Naive B cell (primary cell): ENCODE measurements at regions not wholly inside any gene's neighbourhood (a gene's known extent, or its start where the extent isn't known, plus 50 kb on each side); places are given as distances from the start of the nearest gene placed in this dataset.

Experiments used
- ATAC-seq, 2 donors: fragments of 150-1000 bp; cut with Tn5 transposase; 2 replicates each; pipeline ENCODE4 v1.10.0; 2021; ENCODE audit warnings: low read depth in 2 of 2, mild to moderate bottlenecking in 2 of 2, moderate library complexity in 2 of 2
- DNase-seq: peaks from one replicate; pipeline ENCODE4 v3.0.0; 2022
- H3K27ac Mint-ChIP-seq, 6 donors: one replicate each; pipeline ENCODE4 v1.8.0; 2020 to 2022; ENCODE audit warnings: mild to moderate bottlenecking in 6 of 6, mixed read lengths in 6 of 6, moderate library complexity in 5 of 6, inconsistent platforms in 2 of 6
- H3K27me3 Mint-ChIP-seq, 3 donors: one replicate each; pipeline ENCODE4 v1.8.0; 2021 to 2022; ENCODE audit warnings: mixed read lengths in 3 of 3, mild to moderate bottlenecking in 1 of 3
- H3K36me3 Mint-ChIP-seq, 2 donors: one replicate each; pipeline ENCODE4 v1.8.0; 2020 to 2022; ENCODE audit warnings: mixed read lengths in 2 of 2, inconsistent platforms in 1 of 2, mild to moderate bottlenecking in 1 of 2
- H3K4me1 Mint-ChIP-seq, 3 donors: one replicate each; pipeline ENCODE4 v1.8.0; 2020 to 2022; ENCODE audit warnings: mixed read lengths in 3 of 3, inconsistent platforms in 1 of 3, mild to moderate bottlenecking in 1 of 3, moderate library complexity in 1 of 3
- H3K4me3 Mint-ChIP-seq, 8 donors: one replicate each; pipeline ENCODE4 v1.8.0; 2020 to 2022; ENCODE audit warnings: mild to moderate bottlenecking in 8 of 8, mixed read lengths in 8 of 8, moderate library complexity in 8 of 8, inconsistent platforms in 2 of 8
- H3K9me3 Mint-ChIP-seq, 7 donors: one replicate each; pipeline ENCODE4 v1.8.0; 2020 to 2022; ENCODE audit warnings: mixed read lengths in 7 of 7, mild to moderate bottlenecking in 5 of 7, inconsistent platforms in 2 of 7, moderate library complexity in 1 of 7

GRCh38 chr10:2236876-2237275 lies 499.6 kb upstream of the ADARB2 start:
- Mint-ChIP-seq H3K4me3 (no peak overlapping the region), H3K9me3 (peaks cover 0 to 16% (median 2%) of the 10 kb centered on the region in 7 donors), H3K27ac (no peak overlapping the region), H3K27me3 (peaks cover 0 to 8% (median 0%) of the 10 kb centered on the region in 3 donors), H3K36me3 (no peaks in the 10 kb centered on the region), H3K4me1 (no peaks in the 10 kb centered on the region)
- DNase-seq (no peak), ATAC-seq (no peak)

- ATAC-seq = no peak
- H3K36me3 Mint-ChIP-seq = no peaks in the 10 kb centered on the region
These were observed 495.2 kb upstream of the ADARB2 start for GRCh38 chr10:2232479-2232878.

GRCh38 chr10:2230478-2230877 lies 493.2 kb upstream of the ADARB2 start:
- H3K27ac Mint-ChIP-seq = no peak overlapping the region
- peaks cover 0 to 4% (median 2%) of the 10 kb centered on the region in 7 donors for H3K9me3 Mint-ChIP-seq
- H3K27me3 Mint-ChIP-seq = peaks cover 0 to 5% (median 0%) of the 10 kb centered on the region in 3 donors
- no peaks in the 10 kb centered on the region for H3K36me3 Mint-ChIP-seq
- DNase-seq = no peak
- H3K4me3 Mint-ChIP-seq = no peak overlapping the region
- no peak for ATAC-seq
- H3K4me1 Mint-ChIP-seq = no peaks in the 10 kb centered on the region

More at GRCh38 chr10:2232479-2232878, 495.2 kb upstream of the ADARB2 start:
- Mint-ChIP-seq H3K4me3 (no peak overlapping the region), H3K9me3 (peaks cover 0 to 4% (median 2%) of the 10 kb centered on the region in 7 donors), H3K27ac (no peak overlapping the region), H3K4me1 (no peaks in the 10 kb centered on the region), H3K27me3 (peaks cover 0 to 5% (median 0%) of the 10 kb centered on the region in 3 donors)
- DNase-seq = no peak

- Mint-ChIP-seq H3K9me3 (peaks cover 0 to 5% (median 0%) of the 10 kb centered on the region in 7 donors), H3K4me3 (no peak overlapping the region)
These were observed 491.1 kb upstream of the ADARB2 start for GRCh38 chr10:2228320-2228901.

GRCh38 chr10:2225609-2226008 lies 488.3 kb upstream of the ADARB2 start:
- no peaks in the 10 kb centered on the region for H3K36me3 Mint-ChIP-seq
- peaks cover 0 to 5% (median 0%) of the 10 kb centered on the region in 7 donors for H3K9me3 Mint-ChIP-seq

More at GRCh38 chr10:2228320-2228901, 491.1 kb upstream of the ADARB2 start:
- Mint-ChIP-seq H3K4me1 (no peaks in the 10 kb centered on the region), H3K27me3 (peaks cover 0 to 9% (median 0%) of the 10 kb centered on the region in 3 donors), H3K27ac (no peak overlapping the region), H3K36me3 (no peaks in the 10 kb centered on the region)
- ATAC-seq (no peak), DNase-seq (no peak)

GRCh38 chr10:2223548-2224320 lies 486.4 kb upstream of the ADARB2 start:
- no peak for ATAC-seq
- no peaks in the 10 kb centered on the region for H3K36me3 Mint-ChIP-seq
- DNase-seq = no peak
- H3K9me3 Mint-ChIP-seq = peaks cover 0 to 3% (median 0%) of the 10 kb centered on the region in 7 donors
- H3K27me3 Mint-ChIP-seq = peaks cover 0 to 5% (median 0%) of the 10 kb centered on the region in 3 donors
- H3K27ac Mint-ChIP-seq = no peak overlapping the region
- H3K4me3 Mint-ChIP-seq = peak overlapping the region in 1 of 8 donors; percentile 15
- peaks cover 0 to 5% (median 0%) of the 10 kb centered on the region in 3 donors for H3K4me1 Mint-ChIP-seq

More at GRCh38 chr10:2225609-2226008, 488.3 kb upstream of the ADARB2 start:
- H3K27ac Mint-ChIP-seq = no peak overlapping the region
- H3K4me3 Mint-ChIP-seq = no peak overlapping the region
- DNase-seq (no peak), ATAC-seq (no peak)
- H3K4me1 Mint-ChIP-seq = peaks cover 0 to 5% (median 0%) of the 10 kb centered on the region in 3 donors
- peaks cover 0 to 5% (median 0%) of the 10 kb centered on the region in 3 donors for H3K27me3 Mint-ChIP-seq

- H3K9me3 Mint-ChIP-seq = peaks cover 0 to 3% (median 0%) of the 10 kb centered on the region in 7 donors
These were observed 485.3 kb upstream of the ADARB2 start for GRCh38 chr10:2222631-2223030.

GRCh38 chr10:2214805-2215204 lies 477.5 kb upstream of the ADARB2 start:
- DNase-seq (no peak), ATAC-seq (no peak)
- peaks cover 27 to 35% (median 33%) of the 10 kb centered on the region in 3 donors for H3K27me3 Mint-ChIP-seq
- no peaks in the 10 kb centered on the region for H3K4me1 Mint-ChIP-seq
- peaks cover 0 to 8% (median 0%) of the 10 kb centered on the region in 7 donors for H3K9me3 Mint-ChIP-seq
- no peaks in the 10 kb centered on the region for H3K36me3 Mint-ChIP-seq
- no peak overlapping the region for H3K27ac Mint-ChIP-seq
- no peak overlapping the region for H3K4me3 Mint-ChIP-seq

More at GRCh38 chr10:2222631-2223030, 485.3 kb upstream of the ADARB2 start:
- Mint-ChIP-seq H3K27ac (no peak overlapping the region), H3K4me3 (no peak overlapping the region), H3K4me1 (peaks cover 0 to 5% (median 0%) of the 10 kb centered on the region in 3 donors), H3K36me3 (no peaks in the 10 kb centered on the region), H3K27me3 (peaks cover 0 to 5% (median 0%) of the 10 kb centered on the region in 3 donors)
- DNase-seq (no peak), ATAC-seq (no peak)

- ATAC-seq = no peak
- peaks cover 27 to 37% (median 34%) of the 10 kb centered on the region in 3 donors for H3K27me3 Mint-ChIP-seq
- H3K27ac Mint-ChIP-seq = no peak overlapping the region
- no peaks in the 10 kb centered on the region for H3K4me1 Mint-ChIP-seq
- DNase-seq = no peak
- no peak overlapping the region for H3K4me3 Mint-ChIP-seq
- peaks cover 0 to 8% (median 0%) of the 10 kb centered on the region in 7 donors for H3K9me3 Mint-ChIP-seq
- H3K36me3 Mint-ChIP-seq = no peaks in the 10 kb centered on the region
These were observed 476.8 kb upstream of the ADARB2 start for GRCh38 chr10:2214092-2214491.

- ATAC-seq = no peak
- Mint-ChIP-seq H3K9me3 (peaks cover 0 to 8% (median 0%) of the 10 kb centered on the region in 7 donors), H3K36me3 (no peaks in the 10 kb centered on the region), H3K4me3 (no peak overlapping the region), H3K27me3 (peaks cover 27 to 37% (median 34%) of the 10 kb centered on the region in 3 donors), H3K4me1 (no peaks in the 10 kb centered on the region), H3K27ac (no peak overlapping the region)
- no peak for DNase-seq
These were observed 475.0 kb upstream of the ADARB2 start for GRCh38 chr10:2212244-2212834.

GRCh38 chr10:2210088-2210487 lies 472.8 kb upstream of the ADARB2 start:
- Mint-ChIP-seq H3K4me3 (no peak overlapping the region), H3K4me1 (no peaks in the 10 kb centered on the region), H3K27me3 (peaks cover 22 to 29% (median 28%) of the 10 kb centered on the region in 3 donors), H3K27ac (no peak overlapping the region), H3K36me3 (no peaks in the 10 kb centered on the region), H3K9me3 (peaks cover 0 to 8% (median 0%) of the 10 kb centered on the region in 7 donors)
- DNase-seq (no peak), ATAC-seq (no peak)

- Mint-ChIP-seq H3K4me3 (no peak overlapping the region), H3K9me3 (peaks cover 0 to 8% (median 0%) of the 10 kb centered on the region in 7 donors), H3K4me1 (no peaks in the 10 kb centered on the region), H3K36me3 (no peaks in the 10 kb centered on the region), H3K27me3 (peaks cover 16 to 36% (median 19%) of the 10 kb centered on the region in 3 donors), H3K27ac (no peak overlapping the region)
- DNase-seq (no peak), ATAC-seq (no peak)
These were observed 470.8 kb upstream of the ADARB2 start for GRCh38 chr10:2208106-2208505.

GRCh38 chr10:2207246-2207922 lies 470.1 kb upstream of the ADARB2 start:
- H3K27ac Mint-ChIP-seq = no peak overlapping the region
- peaks cover 0 to 8% (median 0%) of the 10 kb centered on the region in 7 donors for H3K9me3 Mint-ChIP-seq
- ATAC-seq (no peak), DNase-seq (no peak)
- H3K4me1 Mint-ChIP-seq = no peaks in the 10 kb centered on the region
- no peaks in the 10 kb centered on the region for H3K36me3 Mint-ChIP-seq
- H3K4me3 Mint-ChIP-seq = no peak overlapping the region
- H3K27me3 Mint-ChIP-seq = peaks cover 16 to 36% (median 19%) of the 10 kb centered on the region in 3 donors
